ENCODE measurements at regions not wholly inside any gene's neighbourhood (a gene's known extent, or its start where the extent isn't known, plus 50 kb on each side); places are given as distances from the start of the nearest gene placed in this dataset.

DNA sequence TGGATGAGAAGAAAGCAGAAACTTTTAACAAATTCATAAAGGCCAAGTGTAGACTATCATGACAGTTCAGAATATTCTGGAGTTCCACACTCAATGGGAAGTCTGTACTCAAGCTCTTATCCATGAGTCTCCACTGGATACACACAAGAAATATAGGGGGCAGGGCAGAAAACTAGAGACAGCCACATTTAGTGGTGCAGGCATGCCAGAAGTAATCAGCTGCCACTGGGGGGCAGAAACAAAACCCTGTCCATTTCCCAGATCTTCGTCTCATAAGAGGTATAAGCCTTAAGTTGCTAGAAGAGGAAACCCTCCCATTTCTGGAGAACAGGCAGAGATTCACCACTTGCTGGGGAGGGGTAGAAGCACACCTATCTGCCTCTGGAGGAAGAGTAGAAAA lies 166.8 kb upstream of the GALNT2 start:
- TF ChIP-seq, protein P1, sequence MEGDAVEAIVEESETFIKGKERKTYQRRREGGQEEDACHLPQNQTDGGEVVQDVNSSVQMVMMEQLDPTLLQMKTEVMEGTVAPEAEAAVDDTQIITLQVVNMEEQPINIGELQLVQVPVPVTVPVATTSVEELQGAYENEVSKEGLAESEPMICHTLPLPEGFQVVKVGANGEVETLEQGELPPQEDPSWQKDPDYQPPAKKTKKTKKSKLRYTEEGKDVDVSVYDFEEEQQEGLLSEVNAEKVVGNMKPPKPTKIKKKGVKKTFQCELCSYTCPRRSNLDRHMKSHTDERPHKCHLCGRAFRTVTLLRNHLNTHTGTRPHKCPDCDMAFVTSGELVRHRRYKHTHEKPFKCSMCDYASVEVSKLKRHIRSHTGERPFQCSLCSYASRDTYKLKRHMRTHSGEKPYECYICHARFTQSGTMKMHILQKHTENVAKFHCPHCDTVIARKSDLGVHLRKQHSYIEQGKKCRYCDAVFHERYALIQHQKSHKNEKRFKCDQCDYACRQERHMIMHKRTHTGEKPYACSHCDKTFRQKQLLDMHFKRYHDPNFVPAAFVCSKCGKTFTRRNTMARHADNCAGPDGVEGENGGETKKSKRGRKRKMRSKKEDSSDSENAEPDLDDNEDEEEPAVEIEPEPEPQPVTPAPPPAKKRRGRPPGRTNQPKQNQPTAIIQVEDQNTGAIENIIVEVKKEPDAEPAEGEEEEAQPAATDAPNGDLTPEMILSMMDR (conservative IDR thresholded peaks at IDR 0.05): no peak
- no peak for TF ChIP-seq ZFX (IDR thresholded peaks at IDR 0.05)
